Endothelial cell of umbilical vein (primary cell): ENCODE measurements at regions not wholly inside any gene's neighbourhood (a gene's known extent, or its start where the extent isn't known, plus 50 kb on each side); places are given as distances from the start of the nearest gene placed in this dataset.

Experiments used
- BruUV-seq: library from RNA; stranded (reverse); fragments of 400-500 nt; replicated peaks from 2 replicates; lab custom pipeline; 2021; lab: Mats Ljungman, UMichigan
- CTCF ChIA-PET: fragments of 300-600, 350-600 bp; sonication (Branson Sonifier 250); formaldehyde crosslinking; loops from one replicate; lab custom pipeline; 2021; ENCODE audit warnings: antibody characterized with exemption, inconsistent platforms; lab: Charles Lee
- POLR2A ChIA-PET: fragments of 300-600, 350-600 bp; sonication (Branson Sonifier 250); formaldehyde crosslinking; loops from one replicate; lab custom pipeline; 2021; ENCODE audit warnings: antibody characterized with exemption, inconsistent platforms; lab: Charles Lee
- DNase-seq: peaks from one replicate; pipeline ENCODE4 v3.0.0-alpha.2; 2011; ENCODE audit warnings: low read depth, low spot score
- FAIRE-seq: peaks from 2 replicates; lab custom pipeline; 2011; peaks lifted over from hg19 to GRCh38; lab: Jason Lieb, UNC
- H2AFZ ChIP-seq: 2 replicates; pipeline ENCODE4 v1.6.0; 2012; ENCODE audit warnings: low read depth, low read length, control low read depth, inconsistent platforms
- H3K27ac ChIP-seq: 2 replicates; pipeline ENCODE4 v1.5.1; 2011; ENCODE audit warnings: low read depth, mild to moderate bottlenecking, control low read depth, low read length, moderate library complexity; ENCODE audit not compliant: insufficient read depth
- H3K27me3 ChIP-seq, 2 experiments: 2 replicates each; pipeline versions ENCODE4 v1.6.0 to v1.6.1; 2011; ENCODE audit warnings: low read length in 2 of 2, mixed read lengths in 1 of 2; ENCODE audit not compliant: control insufficient read depth in 2 of 2, insufficient read depth in 2 of 2
- H3K36me3 ChIP-seq, 2 experiments: 2 replicates in 1 of 2; 3 replicates in 1 of 2; pipeline ENCODE4 v1.5.1; 2011; ENCODE audit warnings: low read length in 2 of 2, mild to moderate bottlenecking in 1 of 2, moderate library complexity in 1 of 2; ENCODE audit not compliant: control insufficient read depth in 2 of 2, insufficient read depth in 2 of 2; ENCODE audit errors: extremely low read depth in 1 of 2
- H3K4me1 ChIP-seq: 3 replicates; pipeline ENCODE4 v1.5.1; 2011; ENCODE audit warnings: mild to moderate bottlenecking, low read length; ENCODE audit not compliant: control insufficient read depth, insufficient read depth; ENCODE audit errors: extremely low read depth
- H3K4me2 ChIP-seq: 2 replicates; pipeline ENCODE4 v1.6.1; 2011; ENCODE audit warnings: low read length, control low read depth, mixed read lengths; ENCODE audit not compliant: insufficient read depth
- H3K4me3 ChIP-seq, 3 experiments: fragments of 200-600 bp in 1 of 3; sonication (generic), shearing (Covaris generic) in 1 of 3; replicated peaks in 1 of 3; 2 replicates each; pipeline ENCODE4 v1.5.1; 2011 to 2016; ENCODE audit warnings: control low read depth in 3 of 3, low read length in 3 of 3, mild to moderate bottlenecking in 2 of 3, inconsistent platforms in 1 of 3, low read depth in 1 of 3, moderate library complexity in 1 of 3; ENCODE audit not compliant: insufficient read depth in 1 of 3
- H3K79me2 ChIP-seq: 2 replicates; pipeline ENCODE4 v1.6.0; 2012; ENCODE audit warnings: low read length, inconsistent platforms; ENCODE audit not compliant: control insufficient read depth, insufficient read depth
- H3K9ac ChIP-seq: replicated peaks from 2 replicates; pipeline ENCODE3; 2011; ENCODE audit warnings: low read length, control low read depth; ENCODE audit not compliant: insufficient read depth; ENCODE audit errors: extremely low read depth
- H3K9me1 ChIP-seq: replicated peaks from 3 replicates; pipeline ENCODE4 v1.6.0; 2011; ENCODE audit warnings: mild to moderate bottlenecking, low read length; ENCODE audit not compliant: control insufficient read depth, insufficient read depth; ENCODE audit errors: extremely low read depth
- H3K9me3 ChIP-seq: replicated peaks from 2 replicates; pipeline ENCODE4 v1.5.1; 2012; ENCODE audit warnings: low read length, inconsistent platforms; ENCODE audit not compliant: control insufficient read depth, insufficient read depth
- H4K20me1 ChIP-seq: replicated peaks from 2 replicates; pipeline ENCODE3; 2011; ENCODE audit warnings: mild to moderate bottlenecking, low read length; ENCODE audit not compliant: control insufficient read depth, insufficient read depth; ENCODE audit errors: extremely low read depth
- CTCF ChIP-seq, 2 donors: IDR thresholded peaks; 1 replicate in 1 of 2; 2 replicates in 1 of 2; pipeline ENCODE4 v1.5.1; 2011; ENCODE audit warnings: low read length in 2 of 2, mild to moderate bottlenecking in 2 of 2, moderate library complexity in 2 of 2, control low read depth in 1 of 2, inconsistent platforms in 1 of 2, low read depth in 1 of 2; ENCODE audit not compliant: insufficient read depth in 1 of 2; ENCODE audit errors: extremely low read depth in 1 of 2
- EZH2 ChIP-seq: IDR thresholded peaks from 2 replicates; pipeline ENCODE4 v1.6.1; 2012; ENCODE audit warnings: borderline replicate concordance, low read depth, mild to moderate bottlenecking, moderate library complexity, low read length, inconsistent platforms; ENCODE audit not compliant: severe bottlenecking
- FOS ChIP-seq: IDR thresholded peaks from 2 replicates; pipeline ENCODE4 v1.6.1; 2011; ENCODE audit warnings: mild to moderate bottlenecking, low read length, moderate library complexity, borderline replicate concordance; ENCODE audit not compliant: insufficient read depth
- GATA2 ChIP-seq: IDR thresholded peaks from 2 replicates; pipeline ENCODE4 v1.7.0; 2011; ENCODE audit warnings: low read depth, mild to moderate bottlenecking, moderate library complexity, mixed read lengths, low read length; ENCODE audit not compliant: insufficient read length, insufficient read depth
- JUN ChIP-seq: IDR thresholded peaks from 2 replicates; pipeline ENCODE4 v1.6.1; 2011; ENCODE audit warnings: borderline replicate concordance, low read depth; ENCODE audit not compliant: insufficient read length, insufficient read depth
- MAX ChIP-seq: IDR thresholded peaks from 2 replicates; pipeline ENCODE4 v1.6.1; 2011; ENCODE audit not compliant: insufficient read depth, insufficient read length
- MYC ChIP-seq: IDR thresholded peaks from one replicate; pipeline ENCODE4 v1.6.1; 2011; ENCODE audit warnings: mild to moderate bottlenecking, low read depth, low read length
- POLR2A ChIP-seq: IDR thresholded peaks from 2 replicates; pipeline ENCODE4 v1.6.1; 2012; ENCODE audit warnings: low read depth, mild to moderate bottlenecking, control low read depth, low read length
- POLR2AphosphoS5 ChIP-seq: IDR thresholded peaks from 2 replicates; pipeline ENCODE4 v1.6.1; 2012; ENCODE audit warnings: low read depth, mild to moderate bottlenecking, control low read depth, low read length, moderate library complexity; ENCODE audit not compliant: insufficient read depth
- dilution Hi-C: fragments of 300-500 bp; cut with MboI; formaldehyde crosslinking; loops from one replicate; pipeline ENCODE4 v1.15.0; 2019; ENCODE audit warnings: low sequenced_read_pairs; ENCODE audit not compliant: extremely low pct_ligation_motif_present
- intact Hi-C: fragments of 100-400 bp; cut with micrococcal nuclease; formaldehyde crosslinking; loops from one replicate; pipeline ENCODE4 v1.10.0; 2022

GRCh38 chr2:16429431-16430145 lies 236.0 kb downstream of the CYRIA start:
- Histone ChIP-seq H3K9me1 (no peaks in the 10 kb centered on the region), H3K9ac (no peak overlapping the region), H3K9me3 (no peaks in the 10 kb centered on the region), H3K4me2 (no peak overlapping the region), H3K4me1 (no peaks in the 10 kb centered on the region), H3K36me3 (no peaks in the 10 kb centered on the region), H2AFZ (no peak overlapping the region), H3K79me2 (no peaks in the 10 kb centered on the region), H3K4me3 (no peak overlapping the region), H4K20me1 (no peaks in the 10 kb centered on the region), H3K27me3 (no peaks in the 10 kb centered on the region), H3K27ac (no peak overlapping the region)
- DNase-seq (no peak), FAIRE-seq (no peak)
- ChIA-PET POLR2A (no interaction called here), CTCF (no interaction called here)
- TF ChIP-seq POLR2A (no peak), POLR2AphosphoS5 (no peak), EZH2 (no peak), GATA2 (no peak), MYC (no peak), FOS (no peak), JUN (no peak), CTCF (IDR thresholded peaks at IDR 0.05; ENCODE audit: extremely low read depth in 1 of 2, insufficient read depth in 1 of 2, low read depth in 1 of 2, low read length in 2 of 2) (no peak), MAX (no peak)
- dilution Hi-C loops (no loop called here), intact Hi-C loops (no loop called here)
- no TSS peak for BruUV-seq
